Tibial nerve (tissue), 4 donors: ENCODE measurements at regions not wholly inside any gene's neighbourhood (a gene's known extent, or its start where the extent isn't known, plus 50 kb on each side); places are given as distances from the start of the nearest gene placed in this dataset.

Experiments used
- DNase-seq, 2 donors: peaks; one replicate each; pipeline ENCODE4 v3.0.0-alpha.2; 2019; ENCODE audit warnings: low spot score in 2 of 2
- H3K27ac ChIP-seq, 4 donors: fragments of 200-600 bp; sonication (generic) in 3 of 4; one replicate each; pipeline ENCODE4 v1.5.1; 2017 to 2019; ENCODE audit warnings: mild to moderate bottlenecking in 1 of 4
- H3K27me3 ChIP-seq, 2 donors: fragments of 200-600 bp; sonication (generic) in 1 of 2; one replicate each; pipeline versions ENCODE4 v1.5.1 to v1.6.0; 2017 to 2019
- H3K36me3 ChIP-seq, 3 donors: fragments of 200-600 bp; sonication (generic); one replicate each; pipeline ENCODE4 v1.5.1; 2018 to 2019
- H3K4me1 ChIP-seq, 4 donors: fragments of 200-600 bp; sonication (generic) in 3 of 4; one replicate each; pipeline ENCODE4 v1.5.1; 2017 to 2019
- H3K4me3 ChIP-seq, 4 donors: fragments of 200-600 bp; sonication (generic) in 3 of 4; one replicate each; pipeline ENCODE4 v1.5.1; 2017 to 2019; ENCODE audit warnings: mild to moderate bottlenecking in 1 of 4, moderate library complexity in 1 of 4
- H3K9me3 ChIP-seq, 4 donors: fragments of 200-600 bp; sonication (generic) in 3 of 4; one replicate each; pipeline ENCODE4 v1.5.1; 2017 to 2019
- CTCF ChIP-seq, 5 experiments: fragments of 200-600 bp in 3 of 5; fragments of 450-650 bp in 2 of 5; sonication (generic) in 3 of 5; IDR thresholded peaks; one replicate each; pipeline ENCODE4 v1.5.1; 2016 to 2019; ENCODE audit warnings: antibody characterized with exemption in 5 of 5, mild to moderate bottlenecking in 3 of 5, moderate library complexity in 2 of 5
- EP300 ChIP-seq, 2 donors: sonication (generic); formaldehyde crosslinking; IDR thresholded peaks; one replicate each; pipeline ENCODE4 v1.6.1; 2017; ENCODE audit warnings: antibody characterized with exemption in 2 of 2, mild to moderate bottlenecking in 1 of 2
- POLR2A ChIP-seq, 2 donors: fragments of 450-650 bp; IDR thresholded peaks; one replicate each; pipeline ENCODE4 v1.6.1; 2017; ENCODE audit warnings: antibody characterized with exemption in 2 of 2, mild to moderate bottlenecking in 2 of 2, moderate library complexity in 2 of 2
- WGBS, 2 donors: methylation state at CpG; one replicate each; pipeline ENCODE4 v1.1.5; 2018; 5-methylcytosine and 5-hydroxymethylcytosine counted together

GRCh38 chr14:58816416-58817115, 178.8 kb downstream of the DACT1 start:
- TF ChIP-seq POLR2A (IDR thresholded peaks at IDR 0.05) (no peak), EP300 (IDR thresholded peaks at IDR 0.05) (no peak), CTCF (IDR thresholded peaks at IDR 0.05) (no peak)
- Histone ChIP-seq H3K9me3 (no peaks in the 10 kb centered on the region), H3K27ac (no peak overlapping the region), H3K27me3 (no peaks in the 10 kb centered on the region), H3K36me3 (no peaks in the 10 kb centered on the region), H3K4me3 (no peak overlapping the region), H3K4me1 (peaks cover 0 to 14% (median 2%) of the 10 kb centered on the region in 4 donors)
- no peak for DNase-seq
- WGBS, 2 donors = 60 to 84% methylated on average over 7 of the region's 7 CpGs

GRCh38 chr14:58817846-58818245, 180.1 kb downstream of the DACT1 start:
- H3K27me3 ChIP-seq = no peaks in the 10 kb centered on the region
- no peak overlapping the region for H3K4me3 ChIP-seq
- no peaks in the 10 kb centered on the region for H3K36me3 ChIP-seq
- H3K9me3 ChIP-seq = no peaks in the 10 kb centered on the region
- no peak for TF ChIP-seq POLR2A (IDR thresholded peaks at IDR 0.05)
- TF ChIP-seq EP300 (IDR thresholded peaks at IDR 0.05) = no peak
- WGBS, 2 donors = 24 to 31% methylated on average over 1 of the region's 1 CpG
- no peak for DNase-seq
- no peak overlapping the region for H3K27ac ChIP-seq
- peaks cover 0 to 14% (median 2%) of the 10 kb centered on the region in 4 donors for H3K4me1 ChIP-seq

- TF ChIP-seq POLR2A (IDR thresholded peaks at IDR 0.05) (no peak), EP300 (IDR thresholded peaks at IDR 0.05) (no peak), CTCF (IDR thresholded peaks at IDR 0.05) (no peak)
- no peaks in the 10 kb centered on the region for H3K36me3 ChIP-seq
- no peak for DNase-seq
- no peak overlapping the region for H3K4me3 ChIP-seq
- 91% methylated on average over 4 of the region's 4 CpGs for WGBS, 2 donors
- H3K27me3 ChIP-seq = no peaks in the 10 kb centered on the region
- no peak overlapping the region for H3K27ac ChIP-seq
- H3K4me1 ChIP-seq = peaks cover 0 to 12% (median 2%) of the 10 kb centered on the region in 4 donors
- H3K9me3 ChIP-seq = no peaks in the 10 kb centered on the region
Observed at GRCh38 chr14:58820032-58820431, 182.3 kb downstream of the DACT1 start.

- Histone ChIP-seq H3K27ac (no peak overlapping the region), H3K27me3 (no peaks in the 10 kb centered on the region), H3K9me3 (no peaks in the 10 kb centered on the region), H3K36me3 (no peaks in the 10 kb centered on the region), H3K4me3 (no peak overlapping the region), H3K4me1 (no peaks in the 10 kb centered on the region)
- WGBS, 2 donors = 90 to 100% methylated on average over 3 of the region's 3 CpGs
- no peak for DNase-seq
- TF ChIP-seq POLR2A (IDR thresholded peaks at IDR 0.05) = no peak
- no peak for TF ChIP-seq EP300 (IDR thresholded peaks at IDR 0.05)
- no peak for TF ChIP-seq CTCF (IDR thresholded peaks at IDR 0.05)
Observed at GRCh38 chr14:58821421-58821820, 183.7 kb downstream of the DACT1 start.

GRCh38 chr14:58822856-58823255, 185.1 kb downstream of the DACT1 start:
- Histone ChIP-seq H3K4me1 (no peaks in the 10 kb centered on the region), H3K36me3 (no peaks in the 10 kb centered on the region), H3K27me3 (no peaks in the 10 kb centered on the region), H3K4me3 (no peak overlapping the region), H3K9me3 (peaks cover 0 to 8% (median 0%) of the 10 kb centered on the region in 4 donors), H3K27ac (no peak overlapping the region)
- 90% methylated on average over 2 of the region's 2 CpGs for WGBS, 2 donors
- DNase-seq = no peak
- TF ChIP-seq EP300 (IDR thresholded peaks at IDR 0.05) (no peak), CTCF (IDR thresholded peaks at IDR 0.05) (no peak), POLR2A (IDR thresholded peaks at IDR 0.05) (no peak)
